ENCODE measurements at regions not wholly inside any gene's neighbourhood (a gene's known extent, or its start where the extent isn't known, plus 50 kb on each side); places are given as distances from the start of the nearest gene placed in this dataset.
"Not testable (repeated sequence)": the region's sequence is repeated elsewhere in the genome, so short reads cannot be mapped to it uniquely, and the experiment has no call there.

DNA sequence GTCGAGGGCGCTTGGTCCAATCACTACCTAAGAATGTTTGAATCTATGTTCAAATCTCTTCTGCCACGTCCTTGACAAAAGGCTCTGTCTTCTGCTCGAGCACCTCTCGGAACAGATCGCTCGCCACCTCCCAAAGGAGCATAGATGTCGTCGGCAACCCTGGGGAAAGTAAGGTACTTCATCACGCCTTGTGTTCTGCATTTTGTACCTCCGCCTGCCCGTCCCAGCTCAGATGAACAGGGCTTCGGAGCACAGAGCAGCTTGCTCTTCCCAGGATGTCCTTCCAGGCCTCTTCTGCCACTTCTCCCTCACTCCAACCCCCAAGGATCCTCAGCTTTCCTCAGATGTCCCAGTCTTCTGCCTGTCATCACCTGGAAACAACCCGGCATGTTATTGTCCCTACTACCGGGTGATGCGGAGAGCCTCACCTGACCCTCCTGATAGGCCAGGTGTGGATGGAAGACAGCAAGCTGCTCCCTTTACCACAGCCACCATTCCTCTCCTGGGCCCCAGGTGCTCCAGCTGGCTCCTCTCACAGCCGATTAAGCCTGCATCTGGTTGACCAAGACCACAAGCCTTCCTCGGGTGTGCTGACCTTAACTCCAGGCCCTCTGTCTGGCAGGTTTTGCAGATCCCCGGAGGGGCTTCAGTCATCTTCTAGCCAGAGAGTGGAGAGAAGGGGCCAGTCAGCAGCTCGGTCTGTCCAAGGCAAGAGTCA is 270.5 kb downstream of the FAM43A start:
- TF ChIP-seq, protein P1, sequence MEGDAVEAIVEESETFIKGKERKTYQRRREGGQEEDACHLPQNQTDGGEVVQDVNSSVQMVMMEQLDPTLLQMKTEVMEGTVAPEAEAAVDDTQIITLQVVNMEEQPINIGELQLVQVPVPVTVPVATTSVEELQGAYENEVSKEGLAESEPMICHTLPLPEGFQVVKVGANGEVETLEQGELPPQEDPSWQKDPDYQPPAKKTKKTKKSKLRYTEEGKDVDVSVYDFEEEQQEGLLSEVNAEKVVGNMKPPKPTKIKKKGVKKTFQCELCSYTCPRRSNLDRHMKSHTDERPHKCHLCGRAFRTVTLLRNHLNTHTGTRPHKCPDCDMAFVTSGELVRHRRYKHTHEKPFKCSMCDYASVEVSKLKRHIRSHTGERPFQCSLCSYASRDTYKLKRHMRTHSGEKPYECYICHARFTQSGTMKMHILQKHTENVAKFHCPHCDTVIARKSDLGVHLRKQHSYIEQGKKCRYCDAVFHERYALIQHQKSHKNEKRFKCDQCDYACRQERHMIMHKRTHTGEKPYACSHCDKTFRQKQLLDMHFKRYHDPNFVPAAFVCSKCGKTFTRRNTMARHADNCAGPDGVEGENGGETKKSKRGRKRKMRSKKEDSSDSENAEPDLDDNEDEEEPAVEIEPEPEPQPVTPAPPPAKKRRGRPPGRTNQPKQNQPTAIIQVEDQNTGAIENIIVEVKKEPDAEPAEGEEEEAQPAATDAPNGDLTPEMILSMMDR (IDR thresholded peaks at IDR 0.05; ENCODE audit: low read depth, low read length, missing control alignments), result no peak
- DNase-seq (ENCODE audit: low read depth), result no peak
- H3K4me3 ChIP-seq (ENCODE audit: low read depth, low read length), result no peak overlapping the region

- H3K4me3 ChIP-seq (ENCODE audit: low read depth, low read length), result no peak overlapping the region
- TF ChIP-seq, protein P1 (IDR thresholded peaks at IDR 0.05; ENCODE audit: low read depth, low read length, missing control alignments), result no peak
- DNase-seq (ENCODE audit: low read depth), result no peak
These were observed 271.2 kb downstream of the FAM43A start for GRCh38 chr3:194956697-194957396.

GRCh38 chr3:194957743-194958240 is 272.1 kb downstream of the FAM43A start:
- DNase-seq (ENCODE audit: low read depth), result no peak
- no peak overlapping the region for H3K4me3 ChIP-seq (ENCODE audit: low read depth, low read length)
- TF ChIP-seq, protein P1 (IDR thresholded peaks at IDR 0.05; ENCODE audit: low read depth, low read length, missing control alignments), result no peak

GRCh38 chr3:194959217-194959616 is 273.5 kb downstream of the FAM43A start:
- TF ChIP-seq, protein P1 (IDR thresholded peaks at IDR 0.05; ENCODE audit: low read depth, low read length, missing control alignments), result no peak
- H3K4me3 ChIP-seq (ENCODE audit: low read depth, low read length), result no peak overlapping the region
- no peak for DNase-seq (ENCODE audit: low read depth)

DNA sequence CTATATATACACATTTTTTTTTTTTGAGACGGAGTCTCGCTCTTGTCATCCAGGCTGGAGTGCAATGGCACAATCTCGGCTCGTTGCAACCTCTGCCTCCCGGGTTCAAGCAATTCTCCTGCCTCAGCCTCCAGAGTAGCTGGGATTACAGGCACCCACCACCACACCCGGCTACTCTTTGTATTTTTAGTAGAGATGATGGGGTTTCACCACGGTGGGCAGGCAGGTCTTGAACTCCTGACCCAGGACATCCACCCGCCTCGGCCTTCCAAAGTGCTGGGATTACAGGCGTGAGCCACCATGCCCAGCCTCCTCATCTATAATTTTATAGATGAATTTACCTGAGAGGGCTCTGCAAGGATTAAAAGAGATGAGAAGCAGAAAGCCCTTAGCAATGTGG is 274.0 kb downstream of the FAM43A start:
- DNase-seq (ENCODE audit: low read depth); H3K4me3 ChIP-seq (ENCODE audit: low read depth, low read length): not testable (repeated sequence)

DNA sequence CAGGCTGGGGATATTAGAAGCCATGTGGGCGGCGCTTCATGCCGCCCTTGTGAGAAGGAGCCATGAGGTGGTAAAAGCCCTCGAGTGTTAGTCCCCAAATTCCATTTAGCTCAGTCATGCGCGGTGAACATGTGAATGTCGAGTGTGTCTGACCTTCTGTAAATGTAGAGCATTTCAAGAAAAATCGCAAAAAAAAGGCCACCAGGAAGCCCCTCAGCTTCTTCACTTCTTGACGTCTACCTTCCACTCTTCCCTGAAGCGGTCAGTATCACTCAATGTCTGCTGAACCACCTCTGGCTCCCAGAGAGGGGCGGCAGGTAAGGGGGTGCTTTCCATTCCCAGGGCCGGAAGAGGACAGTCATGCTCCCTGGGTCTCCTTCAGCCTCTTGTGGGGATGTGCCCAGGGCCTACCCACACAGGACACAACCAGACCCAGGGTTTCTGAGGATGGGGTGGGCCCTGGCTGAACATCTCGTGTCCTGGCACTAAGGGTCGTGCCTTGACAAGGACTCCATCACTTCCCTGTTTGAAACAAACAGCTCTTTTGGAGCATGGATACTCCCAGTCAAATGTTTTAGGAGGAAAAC is 274.9 kb downstream of the FAM43A start:
- TF ChIP-seq, protein P1 (IDR thresholded peaks at IDR 0.05; ENCODE audit: low read depth, low read length, missing control alignments), result no peak
- no peak overlapping the region for H3K4me3 ChIP-seq (ENCODE audit: low read depth, low read length)
- DNase-seq (ENCODE audit: low read depth), result no peak

DNA sequence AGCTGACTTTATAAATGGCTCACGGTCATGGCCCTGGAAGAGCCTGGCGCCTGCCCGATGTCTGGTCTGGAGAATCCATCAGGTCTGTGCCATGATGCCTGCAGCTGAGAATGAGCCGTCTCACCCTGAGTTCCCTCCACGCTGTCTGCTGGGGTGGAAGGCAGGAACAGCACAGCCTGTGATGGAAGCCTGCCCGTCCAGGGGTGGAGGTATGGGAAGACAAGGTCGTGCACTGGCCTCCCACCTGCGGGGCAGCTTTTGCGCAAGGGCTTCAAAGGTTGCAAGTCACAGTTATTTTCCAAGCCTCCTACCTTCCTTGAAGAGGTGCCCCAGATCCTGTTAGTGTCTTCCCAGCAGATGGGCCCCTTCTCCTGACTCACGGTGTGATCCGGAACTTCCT is 275.5 kb downstream of the FAM43A start:
- DNase-seq (ENCODE audit: low read depth), result no peak
- TF ChIP-seq, protein P1 (IDR thresholded peaks at IDR 0.05; ENCODE audit: low read depth, low read length, missing control alignments), result no peak
- no peak overlapping the region for H3K4me3 ChIP-seq (ENCODE audit: low read depth, low read length)

Measured in GM12864 (cell line).